NCI-H1694 treated with DMSO at 0.1 percent for 48 hours (cell line): ENCODE measurements at regions not wholly inside any gene's neighbourhood (a gene's known extent, or its start where the extent isn't known, plus 50 kb on each side); places are given as distances from the start of the nearest gene placed in this dataset.
"Not testable (repeated sequence)": the region's sequence is repeated elsewhere in the genome, so short reads cannot be mapped to it uniquely, and the experiment has no call there.

Experiments used
- DNase-seq: peaks from one replicate; lab custom pipeline; 2025; lab: John Stamatoyannopoulos, UW

DNA sequence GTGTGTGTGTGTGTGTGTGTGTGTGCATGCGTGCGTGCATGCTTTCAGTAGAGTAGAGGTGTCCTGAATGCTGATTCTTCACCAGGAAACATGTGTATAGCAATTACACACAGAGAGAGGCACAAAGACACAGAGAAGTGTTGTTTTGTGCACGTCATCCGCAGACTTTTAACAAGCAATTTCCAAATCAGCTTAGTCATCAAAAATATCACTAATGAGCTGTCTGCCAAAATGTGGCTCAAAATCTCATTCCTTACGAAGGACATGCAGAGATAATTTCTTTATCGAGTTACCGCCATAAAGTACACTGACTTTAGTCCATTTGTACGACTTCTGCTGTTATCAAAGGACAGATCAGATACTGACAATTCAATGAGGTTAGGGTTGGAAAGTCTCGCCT, 274.9 kb upstream of the RARB start:
- DNase-seq, result no peak

DNA sequence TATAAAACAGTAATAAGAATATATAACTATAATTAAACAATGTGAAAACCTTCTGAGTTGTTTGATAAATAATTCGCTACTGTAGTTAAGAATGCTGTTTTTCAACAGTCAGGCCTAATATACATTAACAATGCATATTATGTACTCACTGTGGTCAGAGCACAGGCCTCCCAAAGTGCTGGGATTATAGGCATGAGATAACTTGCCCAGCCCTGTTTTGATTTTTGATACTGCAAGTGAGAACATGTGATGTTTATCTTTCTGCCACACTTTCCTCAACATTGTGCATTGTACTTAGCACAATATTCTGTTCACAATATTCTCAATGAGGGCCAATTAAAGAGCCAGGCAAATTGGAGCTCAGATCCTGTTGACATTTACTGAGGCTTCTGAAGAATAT, 274.5 kb upstream of the RARB start:
- DNase-seq, result no peak

DNA sequence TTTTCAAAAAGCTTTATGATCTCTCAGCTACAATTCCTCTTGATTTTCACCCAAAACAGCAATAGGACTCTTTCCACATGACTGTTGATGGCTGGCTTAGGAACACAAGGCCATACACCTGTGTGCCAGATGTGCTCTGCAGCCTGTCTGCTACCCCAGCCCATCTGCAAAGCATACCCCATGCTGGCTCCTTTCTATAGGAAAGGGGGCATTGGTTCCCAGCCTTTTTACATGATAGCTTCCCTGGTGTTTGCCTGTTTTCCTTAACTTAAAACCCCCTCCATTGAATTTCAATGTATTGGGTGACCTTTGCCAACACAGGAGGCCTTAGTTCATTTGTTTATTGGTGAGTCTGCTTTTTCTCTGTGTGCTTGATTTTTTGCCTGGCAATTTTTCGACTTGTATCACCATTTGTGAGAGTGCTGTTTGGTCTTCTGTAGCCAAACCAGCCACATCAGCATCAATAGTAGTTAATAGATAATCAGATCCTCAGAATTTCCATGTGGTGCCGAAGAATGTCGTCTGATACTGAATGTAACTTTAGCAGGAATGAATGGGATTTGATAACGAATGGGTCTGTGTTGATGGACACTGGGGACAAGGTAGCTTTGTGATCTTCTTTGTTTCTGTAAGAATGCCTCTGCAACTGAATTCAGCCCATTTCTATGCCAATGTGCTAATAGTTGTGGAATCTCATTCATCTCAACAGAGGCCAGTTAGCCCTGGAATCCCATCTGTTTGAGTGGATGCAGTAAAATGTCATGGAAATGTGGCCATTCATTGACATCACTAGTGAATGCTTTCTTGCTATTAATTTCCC, 272.2 kb upstream of the RARB start:
- DNase-seq, result no peak

DNA sequence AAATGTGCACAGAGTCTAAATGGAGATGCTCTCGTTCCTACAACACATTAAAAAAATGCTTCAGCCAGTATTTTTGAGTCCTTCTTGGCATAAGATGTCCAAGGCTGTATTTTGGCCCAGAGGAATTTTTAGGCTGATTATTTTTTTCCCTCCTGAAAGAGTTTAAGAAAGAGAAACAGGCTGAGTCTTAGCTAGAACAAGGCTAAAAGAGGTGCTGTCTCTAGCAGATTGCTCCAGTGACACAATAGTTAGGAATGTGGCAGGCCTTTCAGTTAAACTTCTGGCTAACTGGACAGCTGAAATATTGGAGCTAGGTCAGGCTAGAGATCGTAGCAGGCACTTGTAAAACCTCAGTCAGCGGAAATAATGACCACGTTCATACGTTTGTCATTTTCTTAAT, 271.4 kb upstream of the RARB start:
- DNase-seq, result no peak

DNA sequence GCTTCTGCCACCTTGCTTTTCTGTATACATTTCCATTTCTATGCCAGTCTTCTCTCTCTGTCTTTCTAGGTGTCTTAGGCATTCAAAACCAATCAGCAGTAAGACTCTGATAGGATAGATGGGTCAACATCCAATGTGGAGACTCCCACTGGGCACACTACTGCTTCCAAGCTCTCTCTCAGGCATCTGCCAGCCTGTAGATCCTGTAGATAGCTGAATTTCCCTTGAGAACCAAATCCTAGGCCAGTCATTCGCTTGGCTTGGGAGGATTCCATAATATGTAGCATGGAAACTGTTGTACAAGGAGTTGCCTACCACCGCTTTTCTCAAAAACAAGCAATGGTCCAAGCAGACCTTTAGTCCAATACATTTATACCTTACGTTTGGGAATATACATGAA, 262.8 kb upstream of the RARB start:
- DNase-seq, result no peak

DNA sequence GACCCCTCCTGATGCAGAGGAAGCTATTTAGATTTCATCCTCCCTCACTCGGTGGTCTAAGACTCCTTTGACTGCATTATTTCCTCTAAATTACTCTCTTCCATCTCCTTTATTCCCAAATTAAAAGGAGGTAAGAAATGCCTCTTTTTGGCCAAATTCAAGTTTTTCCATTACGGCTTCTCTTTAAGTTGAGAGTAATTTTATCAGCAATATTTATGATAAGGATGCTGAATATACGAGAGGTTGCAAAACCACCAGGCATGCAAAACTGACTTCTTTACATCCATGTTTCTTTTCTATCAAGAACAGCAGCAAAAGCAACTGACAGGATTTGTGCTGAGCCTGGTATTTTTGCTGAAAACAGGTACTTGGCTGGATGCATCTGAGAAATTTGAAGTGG, 262.0 kb upstream of the RARB start:
- no peak for DNase-seq

DNA sequence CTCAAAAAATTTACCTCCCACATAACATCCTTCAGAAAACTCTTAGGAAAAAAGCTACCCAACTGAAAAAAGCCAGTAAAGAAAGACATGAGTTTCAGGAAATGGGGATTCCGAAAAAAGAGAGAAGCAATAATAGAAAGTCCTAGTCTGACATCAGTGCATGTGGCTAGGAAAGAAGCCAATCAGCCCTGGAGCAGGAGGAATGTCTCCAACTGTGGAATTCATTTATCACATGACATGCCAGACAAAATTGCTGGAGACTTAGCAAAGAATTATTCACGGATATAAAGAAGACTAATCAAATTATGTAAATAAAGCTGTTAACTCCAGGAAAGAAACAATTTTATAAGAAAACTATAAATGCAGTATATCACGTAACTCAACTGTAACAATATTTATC, 258.9 kb upstream of the RARB start:
- no peak for DNase-seq

DNA sequence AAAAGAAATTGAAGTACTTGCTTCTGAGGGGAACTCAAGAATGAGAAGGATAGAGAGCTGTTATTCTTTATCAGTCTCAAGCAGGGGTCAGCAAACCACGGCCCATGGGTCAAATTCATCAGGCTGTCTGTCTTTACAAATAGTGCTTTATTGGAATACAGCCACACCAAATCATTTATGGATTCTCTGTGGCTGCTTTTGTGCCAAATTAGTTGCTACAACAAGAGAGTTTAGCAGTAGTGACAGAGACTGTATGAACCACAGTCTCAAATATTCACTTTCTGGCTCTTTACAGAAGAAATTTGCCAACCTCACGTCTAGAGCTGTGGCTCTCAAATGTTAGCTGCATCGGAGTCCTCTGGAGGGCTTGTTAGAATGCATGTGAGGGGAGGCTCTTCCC, 258.0 kb upstream of the RARB start:
- DNase-seq, result no peak

DNA sequence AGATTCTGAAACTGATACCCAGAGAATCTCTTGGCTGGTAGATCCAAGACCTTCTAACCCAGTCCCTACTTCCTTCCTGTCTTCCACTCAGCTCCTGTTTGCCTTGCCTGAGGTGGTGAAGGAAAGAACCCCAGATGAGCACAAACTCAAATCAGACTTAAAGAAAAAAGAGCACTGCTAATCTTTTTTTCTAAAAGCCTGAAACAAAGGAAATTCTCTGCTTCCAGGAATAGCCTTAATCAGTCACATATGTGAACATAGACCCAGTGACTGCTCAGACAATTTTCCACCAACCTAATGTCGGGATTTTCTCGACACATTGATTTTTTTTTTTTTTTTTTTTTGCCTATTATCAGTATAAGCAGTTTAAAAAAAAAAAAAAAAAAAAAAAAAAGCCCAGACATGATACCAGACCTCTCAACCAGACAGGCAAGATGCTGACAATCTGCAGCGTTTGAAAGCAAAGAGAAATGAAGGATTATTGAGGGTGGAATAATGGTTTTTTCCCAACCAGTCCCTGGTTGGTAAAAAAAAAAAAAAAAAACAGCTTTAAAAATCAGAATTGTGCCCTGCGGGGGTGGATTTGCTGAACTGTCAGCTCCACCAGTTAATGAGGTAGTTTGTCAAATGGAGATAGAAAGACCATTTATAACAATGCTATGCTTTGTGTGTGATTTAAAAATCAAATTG, 256.8 kb upstream of the RARB start:
- DNase-seq, result no peak

DNA sequence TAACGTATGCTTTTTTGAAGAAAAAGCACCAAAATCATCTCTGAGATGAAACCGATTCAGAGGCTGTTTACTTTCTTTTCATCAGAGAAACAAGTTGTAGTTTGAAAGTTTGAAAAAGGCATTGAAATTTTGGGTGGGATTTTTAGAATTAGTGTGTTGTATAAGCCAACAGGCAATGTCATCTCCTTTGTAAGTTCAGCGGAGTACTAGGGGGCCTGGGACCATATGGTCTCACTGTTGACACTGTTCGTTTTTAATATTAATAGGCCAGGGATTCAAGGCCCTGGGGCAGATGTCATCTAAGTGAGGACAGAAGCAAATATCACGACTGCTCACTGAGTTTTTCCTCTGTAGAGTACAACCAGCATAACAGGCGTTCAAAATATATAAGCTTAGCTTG, 256.2 kb upstream of the RARB start:
- peak; percentile 13 for DNase-seq

DNA sequence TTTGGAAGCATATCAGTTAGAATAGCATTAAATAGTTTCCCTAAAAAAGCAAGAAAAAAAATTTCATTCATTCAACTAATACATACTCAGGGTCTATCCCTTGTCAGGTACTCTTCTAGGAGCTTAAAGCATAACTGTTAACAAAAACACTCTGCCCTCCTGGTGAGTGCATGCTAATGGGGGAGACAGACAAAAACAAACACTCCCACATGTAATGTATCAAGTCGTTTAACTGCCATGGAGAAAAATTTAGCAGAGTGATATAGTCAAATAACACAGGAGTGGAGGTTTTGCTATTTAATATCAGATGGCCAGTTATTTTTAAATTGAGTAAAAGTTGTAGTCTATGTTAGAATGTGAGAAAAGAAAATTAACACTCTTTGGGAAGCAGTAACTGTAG, 254.5 kb upstream of the RARB start:
- no peak for DNase-seq

DNA sequence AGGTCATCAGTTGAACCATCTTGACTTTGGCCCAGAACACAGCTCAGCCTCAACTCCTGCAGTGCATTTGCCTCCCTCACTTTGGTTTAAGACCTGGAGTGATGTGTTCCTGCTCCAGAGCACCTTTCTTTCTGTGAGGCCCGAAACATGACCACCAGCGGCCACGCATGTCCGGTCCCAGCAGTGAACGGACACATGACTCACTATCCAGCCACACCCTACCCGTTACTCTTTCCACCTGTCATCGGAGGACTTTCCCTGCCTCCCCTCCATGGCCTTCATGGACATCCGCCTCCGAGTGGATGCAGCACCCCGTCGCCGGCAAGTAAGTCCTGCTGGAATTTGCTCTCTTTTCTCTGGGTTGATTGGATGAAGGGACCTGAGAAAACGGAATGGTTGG, 253.8 kb upstream of the RARB start:
- DNase-seq, result no peak

DNA sequence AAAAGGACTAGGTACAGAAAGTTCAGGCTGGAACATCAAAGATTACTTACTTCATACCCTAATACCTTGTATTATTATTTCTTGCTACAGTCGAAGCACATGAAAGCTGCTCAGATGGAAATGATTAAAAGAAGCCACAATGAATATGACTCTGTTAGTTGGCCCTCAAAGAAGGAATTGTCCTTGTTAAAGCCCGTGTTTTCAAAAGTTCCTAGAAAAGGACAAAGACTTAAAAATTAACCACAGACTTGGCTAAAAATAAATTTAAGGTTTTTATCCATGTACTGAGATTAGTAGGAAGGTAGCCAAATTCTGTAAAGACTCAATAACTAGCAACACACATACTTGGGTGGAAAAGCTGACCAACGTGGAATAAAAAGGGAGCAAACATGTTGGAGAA, 251.0 kb upstream of the RARB start:
- no peak for DNase-seq

DNA sequence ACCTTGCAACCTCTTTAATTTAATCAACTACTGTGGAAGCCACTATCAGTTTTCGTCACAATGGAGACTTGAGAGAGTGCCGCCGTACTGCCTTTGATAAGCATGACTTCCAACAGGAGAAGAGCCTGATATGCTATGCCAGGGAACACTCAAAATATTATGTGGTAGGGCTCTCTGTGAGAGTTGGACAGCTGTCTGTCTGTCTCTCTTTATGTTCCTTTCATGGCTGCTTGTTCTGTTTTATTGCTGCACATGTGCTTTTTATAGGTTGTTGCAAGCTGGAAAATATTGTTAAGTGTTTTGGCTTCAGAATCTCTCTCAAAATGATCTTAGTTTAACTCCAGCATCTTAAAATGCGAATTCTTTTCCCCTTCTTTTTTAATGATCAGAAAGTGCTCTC, 249.4 kb upstream of the RARB start:
- no peak for DNase-seq

DNA sequence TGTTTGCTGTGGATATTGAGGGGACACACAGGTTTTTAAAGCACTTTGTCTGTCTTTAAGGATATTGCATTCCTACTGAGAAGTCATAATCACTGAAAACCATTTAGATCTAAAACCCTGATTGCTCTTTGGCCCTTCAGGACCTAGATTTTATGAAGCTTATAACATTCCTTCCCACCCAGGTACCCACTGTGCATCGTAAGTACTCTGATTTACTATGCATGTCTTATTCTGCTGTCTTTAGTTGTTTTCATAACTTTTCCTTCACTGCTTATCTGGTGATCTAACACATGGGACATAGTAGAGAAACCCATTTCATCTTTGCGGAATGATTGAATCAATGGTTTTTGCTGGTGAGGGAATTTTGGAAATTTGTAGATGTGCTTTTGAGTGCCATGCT, 247.0 kb upstream of the RARB start:
- DNase-seq, result no peak

DNA sequence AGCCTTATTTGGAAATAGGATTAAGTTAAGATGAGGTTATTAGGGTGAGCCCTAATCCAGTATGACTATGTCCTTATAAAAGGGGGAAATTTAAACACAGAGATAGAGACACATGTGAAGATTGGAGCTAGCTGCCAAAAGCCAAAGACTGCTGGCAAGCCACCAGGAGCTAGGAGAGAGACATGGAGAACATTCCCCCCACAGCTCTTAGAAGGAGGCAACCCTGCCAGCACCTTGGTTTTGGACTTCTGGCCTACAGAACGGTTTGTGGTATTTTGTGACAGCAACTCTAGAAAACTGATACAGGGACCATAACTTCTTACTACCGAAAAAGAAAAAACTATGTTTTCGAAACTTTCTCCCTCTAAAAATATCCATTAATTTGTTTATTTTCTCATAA, 245.3 kb upstream of the RARB start:
- no peak for DNase-seq

DNA sequence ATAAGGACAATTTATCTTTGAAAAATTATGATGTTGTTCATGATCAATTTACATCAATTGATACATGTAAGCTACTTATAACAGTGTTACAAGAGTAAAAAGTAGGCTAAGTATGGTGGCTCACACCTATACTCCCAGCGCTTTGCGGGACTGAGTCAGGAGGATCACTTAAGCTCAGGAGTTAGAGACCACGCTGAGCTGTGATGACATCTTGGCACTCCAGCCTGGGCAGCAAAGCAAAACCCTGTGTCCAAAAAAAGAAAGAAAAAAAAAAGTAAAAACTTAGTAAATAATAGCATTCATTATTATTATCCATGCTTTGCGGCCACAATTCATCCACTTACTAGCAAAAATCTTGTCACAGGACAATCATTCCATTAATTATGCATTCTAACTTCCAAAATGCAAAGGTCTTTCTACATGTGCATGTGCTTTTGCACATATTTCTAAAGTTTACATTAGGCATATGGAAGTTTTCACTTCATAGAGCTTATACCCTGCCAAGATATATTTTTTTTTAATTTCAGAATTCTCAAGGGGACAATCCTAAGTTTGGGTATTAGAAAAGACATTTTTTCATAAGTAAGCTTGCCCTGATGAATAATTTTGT, 243.3 kb upstream of the RARB start:
- no peak for DNase-seq

DNA sequence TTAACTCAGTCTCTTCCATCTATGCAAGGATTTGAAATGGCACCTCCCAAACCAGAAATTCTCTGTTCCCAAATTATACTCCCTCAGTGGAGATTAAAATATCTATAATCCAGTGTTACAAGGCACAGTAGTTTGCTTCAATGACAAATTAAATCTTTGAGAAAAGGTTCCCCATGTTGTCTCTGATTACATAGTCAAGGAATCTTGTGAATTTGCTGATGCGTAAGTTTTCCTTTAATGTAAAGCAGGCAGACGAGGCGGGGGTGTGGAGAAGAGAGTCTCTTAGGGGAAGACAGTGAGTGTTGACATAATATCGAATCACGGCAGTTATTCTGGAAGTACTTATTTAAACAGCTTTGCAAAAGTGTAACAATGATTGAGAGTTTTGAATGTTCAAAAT, 236.4 kb upstream of the RARB start:
- no peak for DNase-seq

DNA sequence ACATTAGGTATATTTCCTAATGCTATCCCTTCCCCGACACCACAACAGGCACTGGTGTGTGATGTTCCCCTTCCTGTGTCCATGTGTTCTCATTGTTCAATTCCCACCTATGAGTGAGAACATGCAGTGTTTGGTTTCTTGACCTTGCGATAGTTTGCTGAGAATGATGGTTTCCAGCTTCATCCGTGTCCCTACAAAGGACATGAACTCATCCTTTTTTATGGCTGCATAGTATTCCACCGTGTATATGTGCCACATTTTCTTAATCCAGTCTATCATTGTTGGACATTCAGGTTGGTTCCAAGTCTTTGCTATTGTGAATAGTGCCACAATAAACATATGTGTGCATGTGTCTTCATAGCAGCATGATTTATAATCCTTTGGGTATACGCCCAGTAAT, 228.5 kb upstream of the RARB start:
- DNase-seq, result not testable (repeated sequence)

DNA sequence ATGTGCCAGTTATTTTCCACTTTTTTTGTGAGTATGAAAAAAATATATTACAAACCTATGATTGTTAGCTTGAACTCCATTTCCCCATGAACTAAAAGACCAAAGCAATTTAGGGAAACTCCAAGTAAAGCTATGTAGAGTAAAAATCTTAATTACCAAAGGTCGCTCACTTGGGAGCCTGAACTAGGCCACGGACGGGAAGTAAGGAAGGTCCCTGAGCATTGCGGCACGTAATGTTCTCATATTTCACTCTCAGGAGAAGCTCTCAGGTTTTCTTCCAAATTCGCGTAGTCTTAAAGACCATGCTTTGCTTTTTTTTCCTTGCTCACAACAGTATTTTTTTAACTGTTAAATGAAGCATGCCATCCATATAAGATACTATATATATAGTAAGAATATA, 215.3 kb upstream of the RARB start:
- no peak for DNase-seq

DNA sequence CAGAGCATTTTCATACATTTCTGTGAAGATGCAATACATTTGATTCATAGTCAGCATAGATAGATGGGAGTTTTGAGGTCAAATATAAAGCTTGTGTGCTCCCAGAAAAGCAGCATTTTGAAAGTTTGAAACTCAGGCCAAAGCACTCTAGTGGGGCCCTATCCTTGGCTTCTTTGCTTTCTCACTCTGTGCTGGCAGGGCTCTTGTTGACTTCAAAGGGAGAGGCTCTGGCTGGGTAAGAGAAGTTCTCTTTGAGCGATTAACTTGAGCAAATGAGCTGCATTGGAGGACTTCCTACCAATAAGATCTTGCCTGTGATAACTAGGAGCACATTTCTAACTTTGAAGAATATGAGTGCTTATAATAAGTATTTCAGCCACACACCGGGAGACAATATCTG, 214.0 kb upstream of the RARB start:
- no peak for DNase-seq

DNA sequence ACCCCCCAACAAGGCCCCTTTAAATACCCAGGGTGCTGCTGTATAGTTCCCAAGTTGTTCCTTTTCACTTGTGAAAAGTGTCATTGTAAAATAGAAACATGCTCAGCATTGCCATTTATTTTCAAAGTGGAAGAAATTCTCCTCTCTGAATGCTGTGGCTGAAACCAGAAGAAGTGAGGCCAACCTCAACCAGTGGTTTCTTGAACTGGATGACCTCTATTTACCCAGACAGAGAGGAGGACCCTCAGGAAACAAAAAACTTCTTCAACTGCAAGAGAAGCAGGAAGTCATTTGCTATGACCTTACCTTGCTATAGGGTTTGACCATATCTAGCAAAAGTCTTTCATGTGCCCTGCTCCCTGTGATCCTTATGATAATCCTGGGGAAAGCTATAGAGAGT, 209.7 kb upstream of the RARB start:
- no peak for DNase-seq

DNA sequence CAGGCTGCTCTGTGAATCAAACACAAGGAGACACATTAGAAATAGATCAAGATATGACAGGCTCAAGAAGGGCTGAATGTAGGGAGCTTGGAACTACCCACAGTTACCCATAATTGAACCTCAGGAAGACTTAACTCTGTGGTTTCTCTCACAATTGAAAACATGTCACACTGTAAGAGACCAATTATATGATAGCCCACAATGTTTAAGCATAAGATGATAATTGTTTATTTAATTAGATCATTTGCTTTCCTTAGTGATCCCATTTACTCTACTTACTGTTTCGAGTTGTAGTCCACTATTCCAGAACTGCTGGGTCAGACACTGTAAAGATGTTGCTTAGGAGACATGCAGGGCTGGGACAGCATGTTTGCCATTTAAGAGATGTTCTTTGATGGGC, 201.3 kb upstream of the RARB start:
- no peak for DNase-seq

DNA sequence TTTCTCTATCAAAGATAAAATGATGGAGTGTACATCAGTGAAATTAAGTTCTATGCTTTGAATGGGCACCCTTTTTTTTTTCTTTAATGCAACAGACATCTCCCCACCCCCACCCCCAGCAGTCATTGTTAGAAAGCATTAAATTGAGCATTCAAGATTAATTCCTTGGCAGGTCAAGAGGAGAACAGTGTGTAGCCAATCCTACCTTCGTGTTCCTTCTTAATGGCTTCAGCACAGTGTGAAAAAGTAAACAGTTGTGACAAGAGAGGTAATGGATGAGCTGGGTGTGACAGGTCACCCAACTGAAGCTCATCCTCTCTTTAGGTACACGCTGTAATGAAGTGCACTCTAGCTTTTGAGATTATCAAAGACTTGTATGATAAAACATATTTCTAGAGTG, 198.5 kb upstream of the RARB start:
- DNase-seq, result no peak
